ENCODE measurements at regions not wholly inside any gene's neighbourhood (a gene's known extent, or its start where the extent isn't known, plus 50 kb on each side); places are given as distances from the start of the nearest gene placed in this dataset.

DNA sequence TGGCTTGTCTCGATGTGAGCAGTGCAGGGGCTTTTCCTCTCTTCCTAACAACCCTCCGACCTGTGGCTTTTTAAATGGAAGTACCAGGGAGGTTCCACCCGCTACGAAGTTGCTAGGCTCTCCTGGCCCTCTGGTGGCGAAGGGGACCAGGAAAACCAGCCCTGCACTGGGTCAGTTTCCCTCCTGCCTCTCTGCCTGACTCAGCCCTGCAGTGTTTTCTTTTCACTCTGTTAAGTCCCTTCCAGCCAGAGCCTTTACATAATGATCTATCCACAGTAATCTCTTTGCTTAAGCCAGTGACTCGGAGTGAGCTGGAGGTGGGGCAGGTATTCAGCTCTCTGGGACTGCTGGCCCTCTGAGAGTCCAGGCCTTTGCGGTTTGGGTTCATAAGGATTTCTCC, 331.3 kb upstream of the EEF2KMT start:
- TF ChIP-seq, protein P1, sequence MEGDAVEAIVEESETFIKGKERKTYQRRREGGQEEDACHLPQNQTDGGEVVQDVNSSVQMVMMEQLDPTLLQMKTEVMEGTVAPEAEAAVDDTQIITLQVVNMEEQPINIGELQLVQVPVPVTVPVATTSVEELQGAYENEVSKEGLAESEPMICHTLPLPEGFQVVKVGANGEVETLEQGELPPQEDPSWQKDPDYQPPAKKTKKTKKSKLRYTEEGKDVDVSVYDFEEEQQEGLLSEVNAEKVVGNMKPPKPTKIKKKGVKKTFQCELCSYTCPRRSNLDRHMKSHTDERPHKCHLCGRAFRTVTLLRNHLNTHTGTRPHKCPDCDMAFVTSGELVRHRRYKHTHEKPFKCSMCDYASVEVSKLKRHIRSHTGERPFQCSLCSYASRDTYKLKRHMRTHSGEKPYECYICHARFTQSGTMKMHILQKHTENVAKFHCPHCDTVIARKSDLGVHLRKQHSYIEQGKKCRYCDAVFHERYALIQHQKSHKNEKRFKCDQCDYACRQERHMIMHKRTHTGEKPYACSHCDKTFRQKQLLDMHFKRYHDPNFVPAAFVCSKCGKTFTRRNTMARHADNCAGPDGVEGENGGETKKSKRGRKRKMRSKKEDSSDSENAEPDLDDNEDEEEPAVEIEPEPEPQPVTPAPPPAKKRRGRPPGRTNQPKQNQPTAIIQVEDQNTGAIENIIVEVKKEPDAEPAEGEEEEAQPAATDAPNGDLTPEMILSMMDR (IDR thresholded peaks at IDR 0.05) = no peak
- no peak for TF ChIP-seq POLR2A (IDR thresholded peaks at IDR 0.05)

Data from uterus (tissue), 2 donors.